ENCODE measurements at regions not wholly inside any gene's neighbourhood (a gene's known extent, or its start where the extent isn't known, plus 50 kb on each side); places are given as distances from the start of the nearest gene placed in this dataset.

DNA sequence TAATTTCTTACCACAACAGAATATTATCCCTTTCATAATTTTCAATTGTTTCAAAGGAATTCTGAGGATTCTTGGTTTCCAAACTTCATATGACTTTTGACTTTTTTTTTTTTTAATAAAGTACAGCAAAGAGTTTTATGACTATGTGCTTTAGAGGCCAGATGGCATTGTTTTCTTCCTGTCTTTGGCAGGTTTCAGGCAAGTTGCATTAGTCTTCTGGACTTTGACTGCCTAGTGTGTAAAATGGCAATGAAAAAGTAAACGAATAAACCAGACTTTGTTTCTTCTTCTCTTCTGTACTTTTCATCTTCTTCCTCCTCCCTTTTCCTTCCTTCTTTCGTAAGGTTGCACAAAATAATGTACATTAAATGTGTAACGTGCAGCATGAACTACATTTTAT, 172.6 kb upstream of the RBFOX1 start:
- Mint-ChIP-seq H3K4me3 (ENCODE audit: unreplicated experiment) (no peak overlapping the region), H3K4me1 (ENCODE audit: low read depth, unreplicated experiment) (no peaks in the 10 kb centered on the region), H3K9me3 (ENCODE audit: unreplicated experiment) (peaks cover 8% of the 10 kb centered on the region), H3K27ac (ENCODE audit: unreplicated experiment) (no peak overlapping the region), H3K27me3 (ENCODE audit: unreplicated experiment) (no peaks in the 10 kb centered on the region), H3K36me3 (ENCODE audit: unreplicated experiment) (no peaks in the 10 kb centered on the region)
- TF ChIP-seq CTCF (IDR thresholded peaks at IDR 0.05; ENCODE audit: partially characterized antibody, unreplicated experiment): no peak
- DNase-seq: no peak

DNA sequence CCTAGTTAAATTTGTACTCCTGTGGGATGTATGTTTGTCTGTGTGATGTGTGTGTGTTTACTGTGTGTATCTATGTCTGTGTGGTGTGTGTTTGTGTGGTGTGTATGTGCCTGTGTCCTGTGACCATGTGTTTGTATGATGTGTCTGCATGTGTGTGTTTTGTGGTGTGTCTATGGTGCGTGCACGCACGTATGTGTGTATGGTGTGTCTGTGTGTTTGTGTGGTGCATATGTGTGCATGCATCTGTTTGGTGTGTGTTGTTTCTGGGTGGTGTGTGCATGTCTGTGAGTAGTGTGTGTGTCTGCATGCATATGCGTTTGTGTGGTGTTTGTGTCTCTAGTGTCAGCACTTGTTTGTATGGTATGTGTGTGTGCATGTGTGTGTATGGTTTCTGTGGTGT, 174.2 kb upstream of the RBFOX1 start:
- no peaks in the 10 kb centered on the region for H3K4me1 Mint-ChIP-seq (ENCODE audit: low read depth, unreplicated experiment)
- no peaks in the 10 kb centered on the region for H3K36me3 Mint-ChIP-seq (ENCODE audit: unreplicated experiment)
- H3K9me3 Mint-ChIP-seq (ENCODE audit: unreplicated experiment): peaks cover 10% of the 10 kb centered on the region

DNA sequence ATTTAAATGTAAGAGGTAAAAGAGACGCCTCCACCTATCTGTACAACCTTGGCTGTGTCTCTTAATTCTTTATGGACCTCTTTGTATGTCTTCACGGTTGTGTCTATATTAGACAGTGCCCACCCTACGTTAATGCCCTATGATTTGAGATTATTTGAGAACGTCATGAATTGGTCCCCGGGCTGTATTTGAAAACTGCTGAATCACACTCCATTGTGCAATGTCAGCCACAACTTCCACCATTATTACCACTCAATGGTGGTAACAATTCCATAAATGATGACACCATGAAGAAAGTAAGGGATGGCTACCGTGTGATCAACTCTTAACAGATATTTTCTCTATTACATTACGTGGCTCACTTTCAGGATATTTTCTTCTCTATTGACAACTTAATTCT, 182.4 kb upstream of the RBFOX1 start:
- H3K4me3 Mint-ChIP-seq (ENCODE audit: unreplicated experiment): no peak overlapping the region
- DNase-seq: no peak
- peaks cover 7% of the 10 kb centered on the region for H3K9me3 Mint-ChIP-seq (ENCODE audit: unreplicated experiment)
- no peaks in the 10 kb centered on the region for H3K4me1 Mint-ChIP-seq (ENCODE audit: low read depth, unreplicated experiment)
- H3K27me3 Mint-ChIP-seq (ENCODE audit: unreplicated experiment): no peaks in the 10 kb centered on the region
- H3K36me3 Mint-ChIP-seq (ENCODE audit: unreplicated experiment): peaks cover 11% of the 10 kb centered on the region
- H3K27ac Mint-ChIP-seq (ENCODE audit: unreplicated experiment): no peak overlapping the region
- no peak for TF ChIP-seq CTCF (IDR thresholded peaks at IDR 0.05; ENCODE audit: partially characterized antibody, unreplicated experiment)

More for the DNA sequence above, 174.2 kb upstream of the RBFOX1 start:
- DNase-seq: no peak
- Mint-ChIP-seq H3K27me3 (ENCODE audit: unreplicated experiment) (no peaks in the 10 kb centered on the region), H3K4me3 (ENCODE audit: unreplicated experiment) (no peak overlapping the region), H3K27ac (ENCODE audit: unreplicated experiment) (no peak overlapping the region)
- TF ChIP-seq CTCF (IDR thresholded peaks at IDR 0.05; ENCODE audit: partially characterized antibody, unreplicated experiment): no peak

DNA sequence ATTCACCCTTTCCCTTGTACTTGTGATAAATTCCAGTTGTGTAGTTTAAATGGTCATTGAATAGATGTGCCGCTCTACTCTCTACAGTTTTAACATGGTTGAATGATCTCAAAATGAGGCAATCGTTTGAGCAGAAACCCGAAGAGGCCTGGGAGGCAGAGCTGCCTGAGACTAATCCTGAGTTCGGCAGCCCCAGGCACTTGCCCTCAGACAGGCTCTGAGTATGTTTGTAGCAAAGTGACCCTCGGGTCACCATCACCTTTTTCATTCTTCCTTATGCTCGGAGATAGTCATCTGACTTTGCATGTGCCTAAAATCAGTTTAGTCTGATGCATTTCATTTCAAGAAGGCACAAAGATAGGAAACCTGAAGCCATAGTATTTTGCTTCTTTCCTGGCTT, 184.0 kb upstream of the RBFOX1 start:
- peaks cover 11% of the 10 kb centered on the region for H3K36me3 Mint-ChIP-seq (ENCODE audit: unreplicated experiment)
- no peak for TF ChIP-seq CTCF (IDR thresholded peaks at IDR 0.05; ENCODE audit: partially characterized antibody, unreplicated experiment)
- H3K9me3 Mint-ChIP-seq (ENCODE audit: unreplicated experiment): peaks cover 8% of the 10 kb centered on the region
- H3K27me3 Mint-ChIP-seq (ENCODE audit: unreplicated experiment): peaks cover 2% of the 10 kb centered on the region
- DNase-seq: no peak
- no peak overlapping the region for H3K27ac Mint-ChIP-seq (ENCODE audit: unreplicated experiment)
- no peak overlapping the region for H3K4me3 Mint-ChIP-seq (ENCODE audit: unreplicated experiment)
- H3K4me1 Mint-ChIP-seq (ENCODE audit: low read depth, unreplicated experiment): no peaks in the 10 kb centered on the region

GRCh38 chr16:7140899-7141298, 191.7 kb upstream of the RBFOX1 start:
- no peak for DNase-seq
- Mint-ChIP-seq H3K9me3 (ENCODE audit: unreplicated experiment) (peaks cover 13% of the 10 kb centered on the region), H3K4me1 (ENCODE audit: low read depth, unreplicated experiment) (no peaks in the 10 kb centered on the region), H3K27ac (ENCODE audit: unreplicated experiment) (no peak overlapping the region), H3K27me3 (ENCODE audit: unreplicated experiment) (peaks cover 3% of the 10 kb centered on the region), H3K4me3 (ENCODE audit: unreplicated experiment) (no peak overlapping the region), H3K36me3 (ENCODE audit: unreplicated experiment) (peaks cover 4% of the 10 kb centered on the region)
- no peak for TF ChIP-seq CTCF (IDR thresholded peaks at IDR 0.05; ENCODE audit: partially characterized antibody, unreplicated experiment)

Data from glutamatergic neuron (in vitro differentiated cells).